Cardiac muscle cell (in vitro differentiated cells and primary cell): ENCODE measurements at regions not wholly inside any gene's neighbourhood (a gene's known extent, or its start where the extent isn't known, plus 50 kb on each side); places are given as distances from the start of the nearest gene placed in this dataset.

Experiments
- DNase-seq, 2 donors: peaks; one replicate each; pipeline versions ENCODE4 v3.0.0 to v3.0.0-alpha.2; 2010 to 2017; ENCODE audit warnings: low read depth in 1 of 2, low spot score in 1 of 2
- H3K27ac ChIP-seq: fragments of 200-600 bp; sonication (generic); 2 replicates; pipeline ENCODE4 v1.5.1; 2016
- H3K27me3 ChIP-seq: fragments of 200-600 bp; sonication (generic); 2 replicates; pipeline ENCODE4 v1.6.0; 2016; ENCODE audit warnings: control low read depth
- H3K36me3 ChIP-seq: fragments of 200-600 bp; sonication (generic); 2 replicates; pipeline ENCODE4 v1.5.1; 2016; ENCODE audit warnings: control low read depth
- H3K4me1 ChIP-seq: fragments of 200-600 bp; sonication (generic); 2 replicates; pipeline ENCODE4 v1.8.1; 2017; ENCODE audit warnings: low read depth, mild to moderate bottlenecking, mixed run types
- H3K4me3 ChIP-seq: fragments of 200-600 bp; sonication (generic); 2 replicates; pipeline ENCODE4 v1.5.1; 2016; ENCODE audit warnings: mild to moderate bottlenecking
- H3K9me3 ChIP-seq: fragments of 200-600 bp; sonication (generic); 2 replicates; pipeline ENCODE4 v1.5.1; 2017; ENCODE audit warnings: low read depth, mild to moderate bottlenecking, control low read depth
- TF ChIP-seq, protein P1 (sequence below): IDR thresholded peaks from 2 replicates; pipeline ENCODE4 v1.5.1; 2012; ENCODE audit warnings: low read depth, mild to moderate bottlenecking, low read length

DNA sequence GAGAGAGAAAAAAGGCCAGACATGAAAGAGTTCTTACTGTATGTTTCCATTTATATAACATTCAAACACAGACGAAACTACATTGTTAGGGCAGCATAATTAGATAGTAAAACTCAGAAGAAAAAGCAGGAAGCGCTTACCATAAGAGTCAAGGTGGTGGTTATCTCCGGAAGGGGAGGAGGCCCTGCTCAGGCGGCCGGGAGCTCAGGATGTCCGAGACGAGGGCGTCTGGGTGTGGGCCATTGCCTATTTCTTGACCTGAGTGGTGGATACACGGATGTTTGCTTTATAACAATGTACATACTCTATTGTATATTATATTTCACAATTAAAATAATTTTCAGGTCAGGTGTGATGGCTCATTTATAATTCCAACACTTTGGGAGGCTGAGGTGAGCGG, 80.9 kb upstream of the COL5A1 start:
- no peaks in the 10 kb centered on the region for H3K36me3 ChIP-seq
- no peak overlapping the region for H3K4me3 ChIP-seq
- H3K27ac ChIP-seq: no peak overlapping the region
- no peak for DNase-seq
- no peaks in the 10 kb centered on the region for H3K27me3 ChIP-seq
- H3K9me3 ChIP-seq: no peaks in the 10 kb centered on the region
- no peaks in the 10 kb centered on the region for H3K4me1 ChIP-seq
- TF ChIP-seq, protein P1, sequence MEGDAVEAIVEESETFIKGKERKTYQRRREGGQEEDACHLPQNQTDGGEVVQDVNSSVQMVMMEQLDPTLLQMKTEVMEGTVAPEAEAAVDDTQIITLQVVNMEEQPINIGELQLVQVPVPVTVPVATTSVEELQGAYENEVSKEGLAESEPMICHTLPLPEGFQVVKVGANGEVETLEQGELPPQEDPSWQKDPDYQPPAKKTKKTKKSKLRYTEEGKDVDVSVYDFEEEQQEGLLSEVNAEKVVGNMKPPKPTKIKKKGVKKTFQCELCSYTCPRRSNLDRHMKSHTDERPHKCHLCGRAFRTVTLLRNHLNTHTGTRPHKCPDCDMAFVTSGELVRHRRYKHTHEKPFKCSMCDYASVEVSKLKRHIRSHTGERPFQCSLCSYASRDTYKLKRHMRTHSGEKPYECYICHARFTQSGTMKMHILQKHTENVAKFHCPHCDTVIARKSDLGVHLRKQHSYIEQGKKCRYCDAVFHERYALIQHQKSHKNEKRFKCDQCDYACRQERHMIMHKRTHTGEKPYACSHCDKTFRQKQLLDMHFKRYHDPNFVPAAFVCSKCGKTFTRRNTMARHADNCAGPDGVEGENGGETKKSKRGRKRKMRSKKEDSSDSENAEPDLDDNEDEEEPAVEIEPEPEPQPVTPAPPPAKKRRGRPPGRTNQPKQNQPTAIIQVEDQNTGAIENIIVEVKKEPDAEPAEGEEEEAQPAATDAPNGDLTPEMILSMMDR: no peak

DNA sequence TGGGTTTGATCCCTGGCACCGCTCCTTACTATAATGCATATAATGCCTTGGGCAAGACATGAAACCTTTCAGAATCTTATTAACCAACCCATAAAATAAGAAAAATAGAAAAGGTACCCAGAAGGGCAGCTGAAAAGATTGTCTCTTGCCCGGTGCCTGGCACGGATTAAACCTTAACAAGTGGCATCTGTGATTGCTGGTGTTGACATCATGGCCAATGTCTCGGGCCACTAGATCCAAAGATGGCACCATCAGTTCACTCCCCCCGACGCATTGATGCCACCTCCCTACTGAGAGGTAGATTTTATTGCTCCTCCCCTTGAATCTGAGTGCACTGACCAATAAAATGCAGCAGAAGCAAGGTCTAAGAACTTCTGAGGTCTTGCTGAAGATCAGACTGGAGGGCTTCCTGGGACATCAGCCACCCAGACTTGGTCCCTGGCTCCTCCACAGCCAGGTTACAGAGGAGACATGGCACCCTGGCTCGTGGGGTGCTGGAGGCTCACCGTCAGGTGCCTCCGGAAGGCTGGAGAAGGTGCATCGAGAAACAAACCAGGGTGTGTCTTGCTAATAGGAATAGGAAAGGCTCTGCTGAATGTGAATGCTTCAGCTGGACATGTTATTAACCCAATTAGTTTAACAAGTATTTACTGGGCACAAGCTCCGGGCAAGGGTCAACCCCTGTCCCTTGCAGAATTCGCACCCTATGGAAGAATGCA, 80.0 kb upstream of the COL5A1 start:
- Histone ChIP-seq H3K36me3 (no peaks in the 10 kb centered on the region), H3K4me3 (no peak overlapping the region), H3K4me1 (no peaks in the 10 kb centered on the region), H3K27me3 (no peaks in the 10 kb centered on the region), H3K27ac (no peak overlapping the region), H3K9me3 (no peaks in the 10 kb centered on the region)
- DNase-seq: no peak
- TF ChIP-seq, protein P1: no peak

DNA sequence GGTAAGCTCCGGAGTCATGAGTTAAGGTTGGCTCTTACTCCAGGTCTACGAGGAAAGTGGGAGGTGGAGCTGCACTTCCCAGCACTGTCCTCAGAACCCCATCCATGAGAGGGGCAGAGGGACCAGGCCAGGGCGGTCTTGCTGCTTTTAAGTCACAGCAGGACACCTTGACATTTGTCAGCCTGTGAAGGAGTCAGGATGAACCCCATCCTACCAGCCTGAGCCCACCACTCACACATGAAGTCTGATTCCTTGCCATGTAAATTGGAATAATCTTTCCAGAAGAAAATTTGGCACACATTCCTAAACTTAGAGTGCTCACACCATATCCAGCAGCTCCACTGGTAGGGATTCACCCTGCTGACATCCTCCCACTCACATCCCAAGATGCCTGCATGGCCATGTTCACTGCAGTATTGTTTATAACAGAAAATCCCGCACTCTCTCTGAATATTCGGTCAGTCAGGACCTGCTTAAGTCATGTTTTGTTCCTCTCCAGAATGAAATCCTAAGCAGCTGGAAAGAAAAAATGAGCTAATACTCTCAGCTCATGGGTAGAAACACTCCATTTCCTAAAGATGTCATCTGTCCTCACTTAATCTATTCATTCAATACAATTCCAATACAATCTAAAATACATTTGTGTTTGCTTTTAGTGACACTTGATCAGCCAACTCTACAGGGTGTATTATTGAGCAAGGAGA, 79.3 kb upstream of the COL5A1 start:
- Histone ChIP-seq H3K27me3 (no peaks in the 10 kb centered on the region), H3K9me3 (no peaks in the 10 kb centered on the region), H3K4me1 (no peaks in the 10 kb centered on the region), H3K27ac (no peak overlapping the region), H3K36me3 (no peaks in the 10 kb centered on the region), H3K4me3 (no peak overlapping the region)
- no peak for DNase-seq
- TF ChIP-seq, protein P1: no peak

DNA sequence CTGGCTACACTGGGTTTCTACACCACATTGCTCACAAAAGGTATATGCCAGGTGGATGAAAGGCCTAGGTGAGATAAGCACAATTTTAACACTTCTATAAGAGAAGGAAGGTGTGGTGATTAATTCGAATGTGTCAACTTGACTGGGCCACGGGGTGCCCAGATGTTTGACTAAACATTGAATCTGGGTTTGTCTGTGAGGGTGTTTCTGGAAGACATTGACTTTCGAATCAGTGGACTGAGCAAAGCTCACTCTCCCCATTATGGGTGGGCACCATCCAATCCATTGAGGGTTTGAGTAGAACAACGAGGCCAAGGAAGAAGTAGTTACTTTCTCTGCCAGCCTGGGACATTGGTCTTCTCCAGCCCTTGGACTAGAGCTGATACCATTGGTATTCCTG, 78.2 kb upstream of the COL5A1 start:
- no peak overlapping the region for H3K4me3 ChIP-seq
- TF ChIP-seq, protein P1: no peak
- DNase-seq: no peak
- no peaks in the 10 kb centered on the region for H3K36me3 ChIP-seq
- H3K27ac ChIP-seq: no peak overlapping the region
- H3K9me3 ChIP-seq: no peaks in the 10 kb centered on the region
- H3K4me1 ChIP-seq: no peaks in the 10 kb centered on the region
- no peaks in the 10 kb centered on the region for H3K27me3 ChIP-seq

DNA sequence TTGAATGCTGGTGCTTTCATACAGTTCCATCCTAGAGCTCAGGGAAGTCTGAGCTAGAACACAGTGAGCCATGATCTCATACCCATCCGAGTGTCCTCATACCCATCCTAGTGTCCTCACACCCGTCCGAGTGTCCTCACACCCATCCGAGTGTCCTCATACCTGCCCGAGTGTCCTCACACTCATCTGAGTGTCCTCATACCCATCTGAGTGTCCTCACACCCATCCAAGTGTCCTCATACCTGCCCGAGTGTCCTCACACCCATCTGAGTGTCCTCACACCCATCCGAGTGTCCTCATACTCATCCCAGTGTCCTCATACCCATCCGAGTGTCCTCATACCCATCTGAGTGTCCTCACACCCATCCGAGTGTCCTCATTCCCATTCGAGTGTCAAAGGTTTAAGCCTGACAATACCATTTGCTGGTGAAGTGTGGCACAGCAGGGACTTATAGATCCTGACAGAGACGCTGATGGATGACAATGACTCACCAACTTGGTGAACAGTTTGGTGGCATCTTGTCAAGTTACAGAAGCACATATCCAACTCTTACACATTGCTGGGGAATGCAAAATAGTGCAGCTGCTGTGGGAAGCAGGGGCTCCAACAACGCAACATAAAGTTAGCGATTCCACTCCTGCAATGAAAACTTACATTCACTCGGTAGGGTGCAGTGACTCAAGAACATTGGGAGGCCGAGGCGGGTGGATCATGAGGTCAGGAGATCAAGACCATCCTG, 77.0 kb upstream of the COL5A1 start:
- Histone ChIP-seq H3K4me3 (no peak overlapping the region), H3K36me3 (no peaks in the 10 kb centered on the region), H3K9me3 (no peaks in the 10 kb centered on the region), H3K4me1 (no peaks in the 10 kb centered on the region), H3K27ac (no peak overlapping the region), H3K27me3 (no peaks in the 10 kb centered on the region)
- TF ChIP-seq, protein P1: no peak
- peak in 1 of 2 donors; percentile 38 for DNase-seq
